Keratinocyte (primary cell): ENCODE measurements at regions not wholly inside any gene's neighbourhood (a gene's known extent, or its start where the extent isn't known, plus 50 kb on each side); places are given as distances from the start of the nearest gene placed in this dataset.
A peak's percentile ranks its signal among the peaks of the same experiment; 100 is the strongest.

ENCODE experiments used
- DNase-seq: peaks from one replicate; pipeline ENCODE4 v3.0.0-alpha.2; 2011; ENCODE audit warnings: low read depth, missing footprints, low spot score
- FAIRE-seq: peaks from 2 replicates; lab custom pipeline; 2011; peaks lifted over from hg19 to GRCh38; lab: Jason Lieb, UNC
- H2AFZ ChIP-seq: 2 replicates; pipeline ENCODE4 v1.6.0; 2012; ENCODE audit warnings: low read length, control low read depth, inconsistent platforms; ENCODE audit not compliant: control insufficient read depth
- H3K27ac ChIP-seq: 2 replicates; pipeline ENCODE4 v1.5.1; 2011; ENCODE audit warnings: low read length; ENCODE audit not compliant: control insufficient read depth, insufficient read depth
- H3K27me3 ChIP-seq: 3 replicates; pipeline ENCODE4 v1.6.0; 2011; ENCODE audit warnings: low read length; ENCODE audit not compliant: control insufficient read depth, insufficient read depth; ENCODE audit errors: extremely low read depth
- H3K36me3 ChIP-seq, 2 experiments: 2 replicates in 1 of 2; 3 replicates in 1 of 2; pipeline ENCODE4 v1.5.1; 2011; ENCODE audit warnings: low read length in 2 of 2, mild to moderate bottlenecking in 1 of 2; ENCODE audit not compliant: control insufficient read depth in 2 of 2, insufficient read depth in 2 of 2; ENCODE audit errors: extremely low read depth in 1 of 2
- H3K4me1 ChIP-seq: 3 replicates; pipeline ENCODE4 v1.5.1; 2011; ENCODE audit warnings: low read length; ENCODE audit not compliant: control insufficient read depth, insufficient read depth; ENCODE audit errors: extremely low read depth
- H3K4me2 ChIP-seq: 3 replicates; pipeline ENCODE4 v1.6.0; 2011; ENCODE audit warnings: low read depth, low read length; ENCODE audit not compliant: control insufficient read depth, insufficient read depth; ENCODE audit errors: extremely low read depth
- H3K4me3 ChIP-seq, 3 experiments: fragments of 200-600 bp in 1 of 3; sonication (generic) in 1 of 3; 2 replicates in 2 of 3; 3 replicates in 1 of 3; pipeline ENCODE4 v1.5.1; 2011 to 2016; ENCODE audit warnings: low read length in 3 of 3, mild to moderate bottlenecking in 3 of 3, control low read depth in 2 of 3, inconsistent platforms in 1 of 3, low read depth in 1 of 3, mixed read lengths in 1 of 3, mixed run types in 1 of 3, moderate library complexity in 1 of 3; ENCODE audit not compliant: control insufficient read depth in 2 of 3, insufficient read depth in 2 of 3; ENCODE audit errors: extremely low read depth in 1 of 3
- H3K79me2 ChIP-seq: 2 replicates; pipeline ENCODE4 v1.6.0; 2012; ENCODE audit warnings: low read length; ENCODE audit not compliant: control insufficient read depth, insufficient read depth
- H3K9ac ChIP-seq: 3 replicates; pipeline ENCODE4 v1.6.0; 2011; ENCODE audit warnings: low read length; ENCODE audit not compliant: control insufficient read depth, insufficient read depth; ENCODE audit errors: extremely low read depth
- H3K9me1 ChIP-seq: 3 replicates; pipeline ENCODE4 v1.6.0; 2011; ENCODE audit warnings: low read length; ENCODE audit not compliant: control insufficient read depth, insufficient read depth; ENCODE audit errors: extremely low read depth
- H3K9me3 ChIP-seq: 2 replicates; pipeline ENCODE4 v1.5.1; 2012; ENCODE audit warnings: low read depth, low read length; ENCODE audit not compliant: control insufficient read depth
- H4K20me1 ChIP-seq: 3 replicates; pipeline ENCODE4 v1.6.0; 2011; ENCODE audit warnings: low read length; ENCODE audit not compliant: control insufficient read depth, insufficient read depth; ENCODE audit errors: extremely low read depth
- EZH2 ChIP-seq: IDR thresholded peaks from one replicate; pipeline ENCODE4 v1.6.1; 2012; ENCODE audit warnings: inconsistent platforms, mild to moderate bottlenecking, low read length, moderate library complexity
- dilution Hi-C: fragments of 300-500 bp; cut with MboI; formaldehyde crosslinking; loops from one replicate; pipeline ENCODE4 v1.7.0; 2020; ENCODE audit warnings: low sequenced_read_pairs; ENCODE audit not compliant: extremely low pct_ligation_motif_present
- TF ChIP-seq, protein P1 (sequence below), 3 experiments: IDR thresholded peaks in 1 of 3; conservative IDR thresholded peaks in 1 of 3; optimal IDR thresholded peaks in 1 of 3; 2 replicates in 2 of 3; 3 replicates in 1 of 3; pipeline versions ENCODE3 to v1.5.1; 2011; ENCODE audit warnings: low read length in 3 of 3, mild to moderate bottlenecking in 3 of 3, moderate library complexity in 2 of 3, control low read depth in 1 of 3, inconsistent platforms in 1 of 3; ENCODE audit not compliant: insufficient read depth in 2 of 3; ENCODE audit errors: extremely low read depth in 1 of 3

DNA sequence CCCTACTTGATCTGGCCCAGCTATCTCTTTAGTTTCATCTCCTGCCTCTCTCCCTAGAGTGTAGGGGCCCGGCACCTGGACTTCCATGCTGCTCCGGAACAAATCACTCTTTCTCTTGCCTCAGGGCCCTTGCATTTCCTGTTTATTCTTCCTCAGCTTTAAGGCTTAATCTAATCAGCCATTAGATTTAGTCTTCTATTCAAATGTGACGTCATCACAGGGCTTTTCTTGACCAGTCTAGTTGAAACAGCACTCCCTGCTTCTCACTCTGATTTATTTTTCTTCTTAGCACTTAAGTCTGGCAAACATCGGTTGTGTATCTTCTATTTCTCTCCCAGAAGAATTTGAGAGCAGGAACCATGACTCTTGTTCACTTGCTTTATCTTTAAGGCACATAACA, 564.1 kb downstream of the EFNB2 start:
- DNase-seq (no peak), FAIRE-seq (no peak)
- H4K20me1 ChIP-seq, result no peaks in the 10 kb centered on the region
- no peak overlapping the region for H3K4me2 ChIP-seq
- dilution Hi-C loops, result no loop called here
- peaks cover 22% of the 10 kb centered on the region for H3K4me1 ChIP-seq
- no peak overlapping the region for H3K9ac ChIP-seq
- no peaks in the 10 kb centered on the region for H3K36me3 ChIP-seq
- no peaks in the 10 kb centered on the region for H3K9me1 ChIP-seq
- no peaks in the 10 kb centered on the region for H3K79me2 ChIP-seq
- peak overlapping the region; percentile 47 for H2AFZ ChIP-seq
- H3K9me3 ChIP-seq, result no peaks in the 10 kb centered on the region
- no peak for TF ChIP-seq EZH2
- TF ChIP-seq, protein P1, sequence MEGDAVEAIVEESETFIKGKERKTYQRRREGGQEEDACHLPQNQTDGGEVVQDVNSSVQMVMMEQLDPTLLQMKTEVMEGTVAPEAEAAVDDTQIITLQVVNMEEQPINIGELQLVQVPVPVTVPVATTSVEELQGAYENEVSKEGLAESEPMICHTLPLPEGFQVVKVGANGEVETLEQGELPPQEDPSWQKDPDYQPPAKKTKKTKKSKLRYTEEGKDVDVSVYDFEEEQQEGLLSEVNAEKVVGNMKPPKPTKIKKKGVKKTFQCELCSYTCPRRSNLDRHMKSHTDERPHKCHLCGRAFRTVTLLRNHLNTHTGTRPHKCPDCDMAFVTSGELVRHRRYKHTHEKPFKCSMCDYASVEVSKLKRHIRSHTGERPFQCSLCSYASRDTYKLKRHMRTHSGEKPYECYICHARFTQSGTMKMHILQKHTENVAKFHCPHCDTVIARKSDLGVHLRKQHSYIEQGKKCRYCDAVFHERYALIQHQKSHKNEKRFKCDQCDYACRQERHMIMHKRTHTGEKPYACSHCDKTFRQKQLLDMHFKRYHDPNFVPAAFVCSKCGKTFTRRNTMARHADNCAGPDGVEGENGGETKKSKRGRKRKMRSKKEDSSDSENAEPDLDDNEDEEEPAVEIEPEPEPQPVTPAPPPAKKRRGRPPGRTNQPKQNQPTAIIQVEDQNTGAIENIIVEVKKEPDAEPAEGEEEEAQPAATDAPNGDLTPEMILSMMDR (optimal IDR thresholded peaks at IDR 0.05 in 1 of 3, IDR thresholded peaks at IDR 0.05 in 1 of 3, conservative IDR thresholded peaks at IDR 0.05 in 1 of 3; ENCODE audit: extremely low read depth in 1 of 3, insufficient read depth in 2 of 3, low read length in 3 of 3), result no peak
- no peak overlapping the region for H3K27ac ChIP-seq
- no peaks in the 10 kb centered on the region for H3K27me3 ChIP-seq
- no peak overlapping the region for H3K4me3 ChIP-seq

DNA sequence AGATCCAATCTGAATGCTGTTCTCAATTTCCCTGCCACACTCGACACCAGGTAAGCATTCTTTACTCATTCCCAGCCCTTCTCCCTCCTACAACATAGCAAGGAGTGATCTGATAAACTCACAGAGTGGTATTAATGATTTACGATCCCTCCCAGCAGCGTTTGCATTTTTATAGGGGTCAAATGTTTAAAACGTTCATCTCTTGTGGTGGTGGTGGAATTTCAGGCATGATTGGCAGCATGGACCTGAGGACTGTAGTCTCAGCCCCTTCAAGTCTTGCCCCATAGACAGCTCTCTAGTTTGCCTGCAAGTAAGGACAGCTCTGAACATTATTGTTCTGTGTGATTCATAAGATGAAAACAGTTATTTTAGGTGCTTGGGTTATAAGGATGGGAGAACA, 565.7 kb downstream of the EFNB2 start:
- DNase-seq, result no peak

More for the DNA sequence above, 565.7 kb downstream of the EFNB2 start:
- Histone ChIP-seq H3K79me2 (no peaks in the 10 kb centered on the region), H3K36me3 (no peaks in the 10 kb centered on the region), H3K9ac (no peak overlapping the region), H3K4me2 (no peak overlapping the region), H4K20me1 (no peaks in the 10 kb centered on the region), H2AFZ (no peak overlapping the region), H3K27ac (no peak overlapping the region), H3K27me3 (no peaks in the 10 kb centered on the region), H3K4me1 (peaks cover 22% of the 10 kb centered on the region), H3K9me3 (no peaks in the 10 kb centered on the region), H3K4me3 (no peak overlapping the region), H3K9me1 (no peaks in the 10 kb centered on the region)
- dilution Hi-C loops, result no loop called here
- FAIRE-seq, result no peak
- no peak for TF ChIP-seq EZH2
- TF ChIP-seq, protein P1 (optimal IDR thresholded peaks at IDR 0.05 in 1 of 3, IDR thresholded peaks at IDR 0.05 in 1 of 3, conservative IDR thresholded peaks at IDR 0.05 in 1 of 3; ENCODE audit: extremely low read depth in 1 of 3, insufficient read depth in 2 of 3, low read length in 3 of 3), result no peak
